KMS-11 (cell line): ENCODE measurements at regions not wholly inside any gene's neighbourhood (a gene's known extent, or its start where the extent isn't known, plus 50 kb on each side); places are given as distances from the start of the nearest gene placed in this dataset.

Experiments used
- H2AFZ ChIP-seq: fragments of 200-600 bp; sonication (generic); 2 replicates; pipeline ENCODE4 v1.6.1; 2016; ENCODE audit warnings: antibody characterized with exemption, mixed run types, low read depth
- H3K27ac ChIP-seq: fragments of 200-600 bp; sonication (generic); 2 replicates; pipeline ENCODE4 v1.6.1; 2016; ENCODE audit warnings: mild to moderate bottlenecking, mixed run types
- H3K27me3 ChIP-seq: fragments of 200-600 bp; sonication (generic); 2 replicates; pipeline ENCODE4 v1.6.1; 2017; ENCODE audit warnings: mild to moderate bottlenecking, low read depth, mixed run types, moderate library complexity; ENCODE audit not compliant: insufficient read depth
- H3K36me3 ChIP-seq: fragments of 200-600 bp; sonication (generic); 2 replicates; pipeline ENCODE4 v1.6.1; 2017; ENCODE audit warnings: mild to moderate bottlenecking, mixed run types; ENCODE audit not compliant: insufficient read depth
- H3K4me1 ChIP-seq: fragments of 200-600 bp; sonication (generic); 2 replicates; pipeline ENCODE4 v1.6.1; 2016; ENCODE audit warnings: mild to moderate bottlenecking, low read depth, mixed run types; ENCODE audit not compliant: poor library complexity, severe bottlenecking
- H3K4me2 ChIP-seq: fragments of 200-600 bp; sonication (generic); 2 replicates; pipeline ENCODE4 v1.7.0; 2016; ENCODE audit warnings: mild to moderate bottlenecking, mixed run types
- H3K4me3 ChIP-seq: fragments of 200-600 bp; sonication (generic); IDR thresholded peaks from 2 replicates; pipeline ENCODE4 v1.6.1; 2017; ENCODE audit warnings: low read depth, low read length, mixed read lengths; ENCODE audit not compliant: insufficient read depth
- H3K79me2 ChIP-seq: fragments of 200-600 bp; sonication (generic); 2 replicates; pipeline ENCODE4 v1.6.1; 2016; ENCODE audit warnings: low read depth, mixed run types; ENCODE audit not compliant: insufficient read depth
- H3K9ac ChIP-seq: fragments of 200-600 bp; sonication (generic); 2 replicates; pipeline ENCODE4 v1.6.1; 2016; ENCODE audit warnings: mild to moderate bottlenecking, mixed run types
- H4K20me1 ChIP-seq: fragments of 200-600 bp; sonication (generic); 2 replicates; pipeline ENCODE4 v1.6.1; 2016; ENCODE audit warnings: mild to moderate bottlenecking, mixed run types; ENCODE audit not compliant: insufficient read depth
- CTCF ChIP-seq: fragments of 200-600 bp; sonication (generic); conservative IDR thresholded peaks from 2 replicates; pipeline ENCODE4 v1.6.1; 2017; ENCODE audit warnings: low read depth, mild to moderate bottlenecking, antibody characterized with exemption, low read length, moderate library complexity, mixed read lengths

- no peak overlapping the region for H2AFZ ChIP-seq
- H3K4me3 ChIP-seq, result no peak overlapping the region
- no peak overlapping the region for H3K4me2 ChIP-seq
- H3K4me1 ChIP-seq, result no peaks in the 10 kb centered on the region
- H3K9ac ChIP-seq, result no peak overlapping the region
- H3K27me3 ChIP-seq, result no peaks in the 10 kb centered on the region
- no peaks in the 10 kb centered on the region for H3K79me2 ChIP-seq
- H3K27ac ChIP-seq, result no peak overlapping the region
- no peaks in the 10 kb centered on the region for H3K36me3 ChIP-seq
- TF ChIP-seq CTCF, result no peak
- H4K20me1 ChIP-seq, result no peaks in the 10 kb centered on the region
These were observed 200.7 kb upstream of the ANKRD50 start for GRCh38 chr4:124913237-124913636.

- no peak overlapping the region for H3K4me3 ChIP-seq
- no peak overlapping the region for H3K4me2 ChIP-seq
- no peak overlapping the region for H3K9ac ChIP-seq
- H3K79me2 ChIP-seq, result no peaks in the 10 kb centered on the region
- no peak for TF ChIP-seq CTCF
- no peaks in the 10 kb centered on the region for H4K20me1 ChIP-seq
- no peaks in the 10 kb centered on the region for H3K36me3 ChIP-seq
- no peak overlapping the region for H2AFZ ChIP-seq
- H3K27ac ChIP-seq, result no peak overlapping the region
- no peaks in the 10 kb centered on the region for H3K4me1 ChIP-seq
- no peaks in the 10 kb centered on the region for H3K27me3 ChIP-seq
These were observed 197.8 kb upstream of the ANKRD50 start for GRCh38 chr4:124910327-124910726.

- H3K79me2 ChIP-seq, result no peaks in the 10 kb centered on the region
- no peak overlapping the region for H3K4me3 ChIP-seq
- no peak for TF ChIP-seq CTCF
- no peaks in the 10 kb centered on the region for H3K36me3 ChIP-seq
- peaks cover 22% of the 10 kb centered on the region for H3K4me1 ChIP-seq
- no peak overlapping the region for H3K9ac ChIP-seq
- no peak overlapping the region for H3K4me2 ChIP-seq
- H4K20me1 ChIP-seq, result no peaks in the 10 kb centered on the region
- no peak overlapping the region for H3K27ac ChIP-seq
- H2AFZ ChIP-seq, result no peak overlapping the region
- H3K27me3 ChIP-seq, result no peaks in the 10 kb centered on the region
These were observed 195.3 kb upstream of the ANKRD50 start for GRCh38 chr4:124907881-124908280.

- H3K4me2 ChIP-seq, result no peak overlapping the region
These were observed 192.9 kb upstream of the ANKRD50 start for GRCh38 chr4:124905441-124905840.

More at GRCh38 chr4:124905441-124905840, 192.9 kb upstream of the ANKRD50 start:
- no peaks in the 10 kb centered on the region for H4K20me1 ChIP-seq
- TF ChIP-seq CTCF, result no peak
- no peak overlapping the region for H3K27ac ChIP-seq
- peaks cover 35% of the 10 kb centered on the region for H3K4me1 ChIP-seq
- no peak overlapping the region for H2AFZ ChIP-seq
- H3K4me3 ChIP-seq, result no peak overlapping the region
- no peaks in the 10 kb centered on the region for H3K79me2 ChIP-seq
- no peaks in the 10 kb centered on the region for H3K27me3 ChIP-seq
- H3K9ac ChIP-seq, result no peak overlapping the region
- H3K36me3 ChIP-seq, result no peaks in the 10 kb centered on the region
